OCI-LY1 (cell line): ENCODE measurements at regions not wholly inside any gene's neighbourhood (a gene's known extent, or its start where the extent isn't known, plus 50 kb on each side); places are given as distances from the start of the nearest gene placed in this dataset.

Experiments used
- H2AFZ ChIP-seq: fragments of 200-600 bp; sonication (generic), shearing (Covaris generic); 2 replicates; pipeline ENCODE4 v1.6.0; 2014; ENCODE audit warnings: antibody characterized with exemption, mild to moderate bottlenecking, low read length
- H3F3A ChIP-seq: fragments of 200-600 bp; sonication (generic), shearing (Covaris generic); 2 replicates; pipeline ENCODE4 v1.6.0; 2014; ENCODE audit warnings: mild to moderate bottlenecking, antibody characterized with exemption, low read length, moderate library complexity; ENCODE audit not compliant: insufficient read depth
- H3K27ac ChIP-seq: fragments of 200-600 bp; sonication (generic); 2 replicates; pipeline ENCODE4 v1.5.1; 2014; ENCODE audit warnings: low read length, mixed run types, mild to moderate bottlenecking, low read depth; ENCODE audit not compliant: poor library complexity, severe bottlenecking
- H3K27me3 ChIP-seq: fragments of 200-600 bp; sonication (generic); 2 replicates; pipeline ENCODE4 v1.6.0; 2014; ENCODE audit warnings: antibody characterized with exemption, mild to moderate bottlenecking, low read length, moderate library complexity; ENCODE audit not compliant: insufficient read depth
- H3K36me3 ChIP-seq: fragments of 200-600 bp; sonication (generic); 2 replicates; pipeline ENCODE4 v1.6.1; 2014; ENCODE audit warnings: mild to moderate bottlenecking, antibody characterized with exemption, low read length, moderate library complexity, mixed read lengths; ENCODE audit not compliant: insufficient read depth
- H3K4me1 ChIP-seq: fragments of 200-600 bp; sonication (generic); 2 replicates; pipeline ENCODE4 v1.5.1; 2014; ENCODE audit warnings: mild to moderate bottlenecking, low read length, moderate library complexity; ENCODE audit not compliant: insufficient read depth, severe bottlenecking
- H3K4me2 ChIP-seq: fragments of 200-600 bp; sonication (generic), shearing (Covaris generic); 2 replicates; pipeline ENCODE4 v1.6.1; 2014; ENCODE audit warnings: low read length
- H3K4me3 ChIP-seq: fragments of 200-600 bp; sonication (generic); 2 replicates; pipeline ENCODE4 v1.5.1; 2014; ENCODE audit warnings: low read length, low read depth, mild to moderate bottlenecking, mixed read lengths; ENCODE audit not compliant: poor library complexity, severe bottlenecking
- H3K79me2 ChIP-seq: fragments of 200-600 bp; shearing (Covaris generic); 2 replicates; pipeline ENCODE4 v1.6.1; 2016; ENCODE audit warnings: mixed run types, low read length, mixed read lengths; ENCODE audit not compliant: insufficient read depth
- H3K9ac ChIP-seq: fragments of 200-600 bp; sonication (generic), shearing (Covaris generic); 2 replicates; pipeline ENCODE4 v1.6.1; 2014; ENCODE audit warnings: mild to moderate bottlenecking, low read length, mixed read lengths
- H3K9me2 ChIP-seq: fragments of 200-600 bp; sonication (generic), shearing (Covaris generic); 2 replicates; pipeline ENCODE4 v1.6.1; 2014; ENCODE audit warnings: low read depth, mild to moderate bottlenecking, low read length, mixed read lengths
- H3K9me3 ChIP-seq: fragments of 200-600 bp; shearing (Covaris generic); 2 replicates; pipeline ENCODE4 v1.6.1; 2014; ENCODE audit warnings: low read length, mixed read lengths
- H4K20me1 ChIP-seq: fragments of 200-600 bp; sonication (generic), shearing (Covaris generic); 2 replicates; pipeline ENCODE4 v1.6.0; 2016; ENCODE audit warnings: mild to moderate bottlenecking, low read length; ENCODE audit not compliant: insufficient read depth
- CTCF ChIP-seq: fragments of 200-600 bp; sonication (generic), shearing (Covaris generic); IDR thresholded peaks from 2 replicates; pipeline ENCODE4 v1.5.1; 2017; ENCODE audit warnings: mild to moderate bottlenecking, antibody characterized with exemption, low read length, moderate library complexity, mixed read lengths
- EZH2 ChIP-seq: fragments of 200-600 bp; sonication (generic), shearing (Covaris generic); IDR thresholded peaks from 2 replicates; pipeline ENCODE4 v1.8.0; 2017; ENCODE audit warnings: borderline replicate concordance, mixed run types, mild to moderate bottlenecking, antibody characterized with exemption, low read length, moderate library complexity, mixed read lengths

DNA sequence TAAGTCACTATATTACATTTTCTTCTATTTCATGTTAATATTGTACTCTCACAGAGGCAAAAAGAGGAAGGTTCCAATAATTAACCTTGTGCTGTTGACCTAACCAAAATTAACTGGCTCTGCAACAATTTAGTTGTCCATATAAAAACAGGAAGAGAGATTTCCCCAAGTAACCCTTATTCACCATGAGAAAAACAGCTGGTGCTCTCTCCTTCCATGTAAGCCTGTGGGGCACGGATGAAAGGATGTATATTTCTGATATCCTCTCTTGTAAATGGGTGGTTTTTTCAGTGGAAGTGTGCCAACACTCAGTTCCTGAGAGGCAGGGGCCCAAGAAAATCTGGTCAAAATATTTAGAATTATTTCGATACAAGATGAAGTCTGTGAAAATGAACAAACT is 358.1 kb downstream of the CRPPA start:
- Histone ChIP-seq H4K20me1 (no peaks in the 10 kb centered on the region), H3K9ac (no peak overlapping the region), H3K4me2 (no peak overlapping the region), H3K79me2 (no peaks in the 10 kb centered on the region), H3K27me3 (no peaks in the 10 kb centered on the region), H2AFZ (no peak overlapping the region), H3K4me3 (no peak overlapping the region), H3F3A (no peaks in the 10 kb centered on the region), H3K36me3 (no peaks in the 10 kb centered on the region), H3K9me3 (no peaks in the 10 kb centered on the region), H3K4me1 (no peaks in the 10 kb centered on the region), H3K27ac (no peak overlapping the region), H3K9me2 (no peaks in the 10 kb centered on the region)
- TF ChIP-seq EZH2 (no peak), CTCF (no peak)

DNA sequence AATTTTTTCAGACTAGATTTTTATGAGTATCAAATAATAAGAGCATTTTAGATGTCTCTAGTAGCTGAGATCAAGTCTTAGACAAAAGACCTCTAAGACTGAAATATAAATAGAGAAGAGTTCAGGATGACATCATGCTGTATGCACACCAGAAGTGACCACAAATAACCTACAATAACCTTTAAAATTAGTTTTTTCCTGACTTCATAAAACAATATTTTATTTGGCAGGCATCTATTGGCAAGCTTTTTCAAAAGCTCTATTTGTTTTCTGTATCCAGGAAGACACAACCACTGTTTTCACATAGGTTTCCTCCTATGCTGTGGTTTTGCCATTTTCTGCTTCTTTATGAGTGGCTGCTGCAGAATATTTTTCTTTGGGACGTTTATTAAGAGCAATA is 359.1 kb downstream of the CRPPA start:
- H2AFZ ChIP-seq = no peak overlapping the region
- TF ChIP-seq CTCF (no peak), EZH2 (no peak)
- H3K9ac ChIP-seq = no peak overlapping the region
- H4K20me1 ChIP-seq = no peaks in the 10 kb centered on the region
- no peaks in the 10 kb centered on the region for H3K9me2 ChIP-seq
- no peak overlapping the region for H3K4me2 ChIP-seq
- H3K9me3 ChIP-seq = no peaks in the 10 kb centered on the region
- H3K27ac ChIP-seq = no peak overlapping the region
- H3K79me2 ChIP-seq = no peaks in the 10 kb centered on the region
- no peaks in the 10 kb centered on the region for H3K4me1 ChIP-seq
- no peaks in the 10 kb centered on the region for H3F3A ChIP-seq
- H3K4me3 ChIP-seq = no peak overlapping the region
- no peaks in the 10 kb centered on the region for H3K27me3 ChIP-seq
- H3K36me3 ChIP-seq = no peaks in the 10 kb centered on the region

DNA sequence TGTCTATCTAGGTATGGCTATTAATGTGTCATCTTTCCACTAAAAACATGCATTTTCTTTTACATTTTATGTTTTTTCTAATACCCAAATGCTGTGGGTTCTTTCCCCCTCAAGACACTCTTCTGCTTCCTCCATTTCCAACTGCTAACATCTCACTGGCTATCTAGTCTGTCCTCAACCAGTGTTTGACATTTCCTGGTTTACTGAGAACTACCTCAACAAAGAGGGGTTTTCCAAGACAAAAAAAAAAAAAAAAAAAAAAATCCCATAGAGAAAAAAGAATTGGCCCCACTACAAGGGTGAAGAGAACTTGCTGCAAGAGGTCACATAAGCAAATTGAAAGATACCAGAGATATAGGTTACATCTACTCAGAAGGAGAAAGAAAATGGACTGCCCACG is 359.7 kb downstream of the CRPPA start:
- H4K20me1 ChIP-seq = no peaks in the 10 kb centered on the region
- no peaks in the 10 kb centered on the region for H3K27me3 ChIP-seq
- no peak overlapping the region for H3K4me3 ChIP-seq
- H3K4me1 ChIP-seq = no peaks in the 10 kb centered on the region
- no peaks in the 10 kb centered on the region for H3K79me2 ChIP-seq
- no peak overlapping the region for H3K9ac ChIP-seq
- H3K4me2 ChIP-seq = no peak overlapping the region
- TF ChIP-seq CTCF (no peak), EZH2 (no peak)
- no peaks in the 10 kb centered on the region for H3K9me3 ChIP-seq
- H3K27ac ChIP-seq = no peak overlapping the region
- no peaks in the 10 kb centered on the region for H3K36me3 ChIP-seq
- no peaks in the 10 kb centered on the region for H3K9me2 ChIP-seq
- H3F3A ChIP-seq = no peaks in the 10 kb centered on the region
- no peak overlapping the region for H2AFZ ChIP-seq
